Ovary (tissue), 7 donors: ENCODE measurements at regions not wholly inside any gene's neighbourhood (a gene's known extent, or its start where the extent isn't known, plus 50 kb on each side); places are given as distances from the start of the nearest gene placed in this dataset.

ENCODE experiments used
- DNase-seq, 5 donors: peaks; one replicate each; pipeline ENCODE4 v3.0.0-alpha.2; 2019 to 2020
- H3K27ac ChIP-seq, 2 donors: fragments of 200-600 bp; one replicate each; pipeline versions ENCODE4 v1.5.1 to v1.8.0; 2019 to 2022
- H3K27me3 ChIP-seq: fragments of 200-600 bp; one replicate; pipeline ENCODE4 v1.8.0; 2022
- H3K36me3 ChIP-seq: fragments of 200-600 bp; sonication (generic); one replicate; pipeline ENCODE4 v1.5.1; 2019
- H3K4me1 ChIP-seq: one replicate; pipeline ENCODE4 v1.8.1; 2013; ENCODE audit warnings: mild to moderate bottlenecking, moderate library complexity; ENCODE audit not compliant: insufficient read depth
- H3K4me3 ChIP-seq: fragments of 200-600 bp; sonication (generic); one replicate; pipeline ENCODE4 v1.5.1; 2017
- H3K9me3 ChIP-seq, 2 donors: fragments of 200-600 bp in 1 of 2; sonication (generic) in 1 of 2; one replicate each; pipeline versions ENCODE4 v1.5.1 to v1.8.1; 2013 to 2019; ENCODE audit warnings: mild to moderate bottlenecking in 1 of 2, moderate library complexity in 1 of 2
- EP300 ChIP-seq: sonication (generic); formaldehyde crosslinking; IDR thresholded peaks from one replicate; pipeline ENCODE4 v1.6.1; 2017; ENCODE audit warnings: antibody characterized with exemption
- POLR2A ChIP-seq: fragments of 450-650 bp; IDR thresholded peaks from one replicate; pipeline ENCODE4 v1.6.1; 2017; ENCODE audit warnings: antibody characterized with exemption, mild to moderate bottlenecking, moderate library complexity
- whole genome bisulfite sequencing, 3 donors: extraction: QIAGEN DNeasy Blood & Tissue Kit in 1 of 3; methylation state at CpG; one replicate each; pipeline versions ENCODE4 v1.1.5 to v1.1.7; 2013 to 2017; 5-methylcytosine and 5-hydroxymethylcytosine counted together
- intact Hi-C, 4 donors: fragments of 100-400 bp; cut with DNase I; formaldehyde crosslinking; loops; one replicate each; pipeline versions ENCODE4 v1.11.0 to v1.15.1; 2022 to 2023
- TF ChIP-seq, protein P1 (sequence below), 3 donors: fragments of 450-650 bp in 2 of 3; fragments of 200-600 bp in 1 of 3; IDR thresholded peaks; one replicate each; pipeline versions ENCODE4 v1.5.1 to v1.8.0; 2016 to 2022; ENCODE audit warnings: antibody characterized with exemption in 3 of 3, mild to moderate bottlenecking in 1 of 3
- donor health status: DM: no; HTN: no; CAD: no; lungs with moderate emphysema.
- donor health status: DM: no; HTN: no; CAD: no.
- donor health status: Bipolar disorder and iron deficiency.
- donor health status: DM: no; HTN: no; CAD: no.
- donor health status: DM: yes; HTN: yes; CAD: no.

DNA sequence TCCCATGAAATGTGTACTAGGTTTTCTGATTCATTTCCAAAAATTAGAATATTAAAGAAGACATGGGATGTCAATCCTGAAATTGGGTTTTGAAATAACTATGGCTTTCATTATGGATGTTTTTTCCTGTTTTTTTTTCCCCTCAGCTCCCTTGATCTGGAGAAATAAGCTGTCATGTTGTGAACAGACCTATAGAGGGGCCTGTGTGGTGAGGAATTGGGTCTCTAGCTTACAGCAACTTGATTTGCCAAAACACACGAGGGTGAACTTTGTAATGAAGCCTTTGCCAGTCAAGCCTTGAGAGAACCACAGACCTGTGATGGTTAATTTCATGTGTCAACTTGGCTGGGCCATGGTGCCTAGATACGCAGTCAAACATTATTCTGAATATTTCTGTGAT lies 2413.6 kb downstream of the PCDH7 start:
- Histone ChIP-seq H3K27ac (no peak overlapping the region), H3K4me3 (no peak overlapping the region), H3K4me1 (no peaks in the 10 kb centered on the region), H3K9me3 (no peaks in the 10 kb centered on the region), H3K27me3 (no peaks in the 10 kb centered on the region), H3K36me3 (no peaks in the 10 kb centered on the region)
- DNase-seq = no peak
- 50 to 66% (median 56%) methylated on average over 2 of the region's 2 CpGs for WGBS, 3 donors
- intact Hi-C loops = no loop called here
- TF ChIP-seq, protein P1, sequence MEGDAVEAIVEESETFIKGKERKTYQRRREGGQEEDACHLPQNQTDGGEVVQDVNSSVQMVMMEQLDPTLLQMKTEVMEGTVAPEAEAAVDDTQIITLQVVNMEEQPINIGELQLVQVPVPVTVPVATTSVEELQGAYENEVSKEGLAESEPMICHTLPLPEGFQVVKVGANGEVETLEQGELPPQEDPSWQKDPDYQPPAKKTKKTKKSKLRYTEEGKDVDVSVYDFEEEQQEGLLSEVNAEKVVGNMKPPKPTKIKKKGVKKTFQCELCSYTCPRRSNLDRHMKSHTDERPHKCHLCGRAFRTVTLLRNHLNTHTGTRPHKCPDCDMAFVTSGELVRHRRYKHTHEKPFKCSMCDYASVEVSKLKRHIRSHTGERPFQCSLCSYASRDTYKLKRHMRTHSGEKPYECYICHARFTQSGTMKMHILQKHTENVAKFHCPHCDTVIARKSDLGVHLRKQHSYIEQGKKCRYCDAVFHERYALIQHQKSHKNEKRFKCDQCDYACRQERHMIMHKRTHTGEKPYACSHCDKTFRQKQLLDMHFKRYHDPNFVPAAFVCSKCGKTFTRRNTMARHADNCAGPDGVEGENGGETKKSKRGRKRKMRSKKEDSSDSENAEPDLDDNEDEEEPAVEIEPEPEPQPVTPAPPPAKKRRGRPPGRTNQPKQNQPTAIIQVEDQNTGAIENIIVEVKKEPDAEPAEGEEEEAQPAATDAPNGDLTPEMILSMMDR (IDR thresholded peaks at IDR 0.05) = no peak
- TF ChIP-seq POLR2A (no peak), EP300 (no peak)

DNA sequence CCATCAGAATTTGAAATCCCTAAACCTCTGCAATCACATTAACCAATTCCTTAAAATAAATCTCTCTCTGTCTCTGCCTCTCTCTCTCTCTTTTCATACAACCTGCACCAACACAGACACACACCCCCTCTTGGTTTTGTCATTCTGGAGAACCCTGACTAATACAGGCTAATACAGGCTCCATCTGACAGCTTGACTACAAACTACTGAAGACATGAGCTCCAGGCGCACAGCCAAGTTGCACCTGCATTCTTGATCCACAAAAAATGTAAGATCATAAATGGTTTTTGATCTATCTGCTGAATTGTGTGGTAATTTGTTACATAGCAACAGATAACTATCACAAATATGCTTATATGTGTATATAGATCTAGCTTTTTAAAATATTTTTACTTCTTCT lies 2414.2 kb downstream of the PCDH7 start:
- intact Hi-C loops = no loop called here

DNA sequence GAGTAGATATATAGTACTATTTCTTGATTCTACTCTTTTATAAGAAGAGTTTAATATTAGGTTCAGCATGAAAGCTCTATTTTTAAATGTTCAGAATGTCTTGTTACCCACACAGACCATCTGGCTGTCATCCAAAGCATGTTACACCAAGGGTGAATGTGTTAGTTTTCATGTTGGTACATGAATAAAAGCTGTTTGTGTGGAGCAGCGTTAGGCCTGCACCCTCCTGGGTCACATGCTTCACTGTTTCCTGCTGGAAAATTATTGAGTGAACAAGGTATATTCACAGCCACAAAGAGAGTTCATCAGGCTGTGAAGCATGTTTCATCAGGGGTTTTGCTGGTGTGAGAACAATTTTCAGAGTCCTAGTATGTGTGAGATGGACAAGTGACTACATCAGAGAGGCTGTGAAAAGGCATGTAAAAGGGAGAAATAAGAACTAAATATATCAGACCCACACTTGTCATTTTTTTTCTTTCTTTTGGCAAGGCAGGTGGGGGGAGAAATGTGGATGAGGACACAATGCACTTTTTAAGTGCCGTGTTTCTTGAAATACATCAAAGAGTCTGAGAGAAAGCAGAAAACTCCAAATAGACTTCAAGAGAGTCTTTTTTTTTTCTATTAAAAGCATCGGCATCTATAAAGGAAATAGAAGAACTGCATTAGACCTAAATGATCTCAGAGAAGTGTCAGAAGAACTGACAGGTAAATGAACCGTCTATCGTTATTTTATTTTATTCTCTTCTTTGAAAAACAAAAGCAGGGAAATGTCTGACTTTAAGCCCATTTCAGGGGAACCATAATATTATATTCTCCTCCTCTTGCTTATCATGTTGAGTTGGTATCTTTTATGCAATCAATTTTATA lies 2429.7 kb downstream of the PCDH7 start:
- DNase-seq = no peak
- TF ChIP-seq EP300 (no peak), POLR2A (no peak)
- TF ChIP-seq, protein P1 (IDR thresholded peaks at IDR 0.05) = no peak
- intact Hi-C loops = no loop called here
- H3K4me1 ChIP-seq = no peaks in the 10 kb centered on the region
- no peaks in the 10 kb centered on the region for H3K27me3 ChIP-seq
- WGBS, 3 donors = 73 to 80% (median 78%) methylated on average over 5 of the region's 5 CpGs
- no peak overlapping the region for H3K27ac ChIP-seq
- no peak overlapping the region for H3K4me3 ChIP-seq
- no peaks in the 10 kb centered on the region for H3K9me3 ChIP-seq
- no peaks in the 10 kb centered on the region for H3K36me3 ChIP-seq

More for the DNA sequence above, 2414.2 kb downstream of the PCDH7 start:
- DNase-seq = no peak
- no peaks in the 10 kb centered on the region for H3K4me1 ChIP-seq
- 83 to 85% (median 84%) methylated on average over 1 of the region's 1 CpG for WGBS, 3 donors
- no peak overlapping the region for H3K4me3 ChIP-seq
- H3K36me3 ChIP-seq = no peaks in the 10 kb centered on the region
- no peaks in the 10 kb centered on the region for H3K9me3 ChIP-seq
- no peaks in the 10 kb centered on the region for H3K27me3 ChIP-seq
- TF ChIP-seq EP300 = no peak
- no peak for TF ChIP-seq POLR2A
- TF ChIP-seq, protein P1 (IDR thresholded peaks at IDR 0.05) = no peak
- no peak overlapping the region for H3K27ac ChIP-seq

DNA sequence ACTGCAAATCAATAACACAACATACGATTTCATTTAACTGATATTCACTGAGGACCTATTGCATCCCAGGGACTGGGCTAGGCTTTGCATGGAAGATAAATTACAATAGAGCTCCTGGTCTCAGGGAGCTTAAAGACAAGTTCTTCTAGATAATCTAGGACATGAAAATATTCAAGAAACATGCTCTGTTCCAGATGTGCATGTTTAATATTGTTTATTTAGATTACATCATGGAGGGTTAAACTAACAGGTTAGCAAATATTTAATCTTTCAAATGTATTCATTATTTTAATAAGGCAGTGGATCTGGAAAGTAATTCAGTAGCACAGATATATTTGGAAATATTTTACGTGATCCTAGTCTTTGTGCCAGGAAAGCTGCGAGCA lies 2430.3 kb downstream of the PCDH7 start:
- Histone ChIP-seq H3K36me3 (no peaks in the 10 kb centered on the region), H3K9me3 (no peaks in the 10 kb centered on the region), H3K4me1 (no peaks in the 10 kb centered on the region), H3K27me3 (no peaks in the 10 kb centered on the region), H3K27ac (no peak overlapping the region), H3K4me3 (no peak overlapping the region)
- intact Hi-C loops = no loop called here
- no peak for DNase-seq
- WGBS, 3 donors = 47 to 62% (median 55%) methylated on average over 3 of the region's 3 CpGs
- no peak for TF ChIP-seq POLR2A
- TF ChIP-seq, protein P1 (IDR thresholded peaks at IDR 0.05) = no peak
- TF ChIP-seq EP300 = no peak
